Transverse colon (tissue), 4 donors: ENCODE measurements at regions not wholly inside any gene's neighbourhood (a gene's known extent, or its start where the extent isn't known, plus 50 kb on each side); places are given as distances from the start of the nearest gene placed in this dataset.

Experiments used
- DNase-seq: peaks from one replicate; pipeline ENCODE4 v3.0.0-alpha.2; 2019
- H3K27ac ChIP-seq, 4 donors: fragments of 200-600 bp; sonication (generic); 2 replicates each; pipeline ENCODE4 v1.5.1; 2016 to 2018; ENCODE audit warnings: inconsistent platforms in 4 of 4
- H3K27me3 ChIP-seq: fragments of 200-600 bp; sonication (generic); 2 replicates; pipeline ENCODE4 v1.5.1; 2017; ENCODE audit warnings: inconsistent platforms
- H3K36me3 ChIP-seq, 4 donors: fragments of 200-600 bp; sonication (generic); 2 replicates each; pipeline ENCODE4 v1.5.1; 2017 to 2019; ENCODE audit warnings: inconsistent platforms in 4 of 4
- H3K4me1 ChIP-seq, 4 donors: fragments of 200-600 bp; sonication (generic); 2 replicates each; pipeline ENCODE4 v1.5.1; 2017 to 2020; ENCODE audit warnings: inconsistent platforms in 4 of 4
- H3K4me3 ChIP-seq, 4 donors: fragments of 200-600 bp; sonication (generic); 1 replicate in 1 of 4; 2 replicates in 3 of 4; pipeline versions ENCODE4 v1.5.1 to v1.6.1; 2017 to 2019; ENCODE audit warnings: inconsistent platforms in 4 of 4
- H3K9me3 ChIP-seq, 2 donors: fragments of 200-600 bp; sonication (generic); 2 replicates each; pipeline ENCODE4 v1.5.1; 2017 to 2019; ENCODE audit warnings: inconsistent platforms in 2 of 2
- CTCF ChIP-seq, 5 experiments: fragments of 200-600 bp in 3 of 5; fragments of 450-650 bp in 2 of 5; sonication (generic) in 3 of 5; IDR thresholded peaks; 1 replicate in 2 of 5; 2 replicates in 3 of 5; pipeline ENCODE4 v1.5.1; 2016 to 2017; ENCODE audit warnings: antibody characterized with exemption in 5 of 5, inconsistent platforms in 3 of 5, mild to moderate bottlenecking in 2 of 5, moderate library complexity in 1 of 5
- EP300 ChIP-seq: sonication (generic); formaldehyde crosslinking; IDR thresholded peaks from one replicate; pipeline ENCODE4 v1.6.1; 2017; ENCODE audit warnings: antibody characterized with exemption, low read depth
- POLR2A ChIP-seq: fragments of 450-650 bp; IDR thresholded peaks from one replicate; pipeline ENCODE4 v1.6.1; 2016; ENCODE audit warnings: antibody characterized with exemption, mild to moderate bottlenecking, moderate library complexity
- POLR2AphosphoS5 ChIP-seq, 3 donors: sonication (generic); formaldehyde crosslinking; IDR thresholded peaks; one replicate each; pipeline ENCODE4 v1.6.1; 2016; ENCODE audit warnings: antibody characterized with exemption in 3 of 3
- WGBS, 2 donors: methylation state at CpG; one replicate each; pipeline ENCODE4 v1.1.5; 2018; ENCODE audit warnings: low coverage in 1 of 2; 5-methylcytosine and 5-hydroxymethylcytosine counted together
- in situ Hi-C, 4 donors: fragments of 200-750 bp; cut with MboI; loops; one replicate each; pipeline versions ENCODE4 v1.15.0 to v1.15.1; 2017; ENCODE audit warnings: low sequenced_read_pairs in 3 of 4, low pct_ligation_motif_present in 1 of 4, low pct_unique_long_range_greater_than_20kb in 1 of 4
- intact Hi-C: fragments of 100-400 bp; cut with DNase I; formaldehyde crosslinking; loops from one replicate; pipeline ENCODE4 v1.15.1; 2023; ENCODE audit warnings: low total_unique reads

GRCh38 chr1:80072563-80072962, 1066.0 kb upstream of the ADGRL4 start:
- Histone ChIP-seq H3K27me3 (no peaks in the 10 kb centered on the region), H3K36me3 (no peaks in the 10 kb centered on the region), H3K9me3 (no peaks in the 10 kb centered on the region), H3K4me3 (no peak overlapping the region), H3K4me1 (no peaks in the 10 kb centered on the region), H3K27ac (no peak overlapping the region)
- no peak for TF ChIP-seq CTCF (IDR thresholded peaks at IDR 0.05)
- TF ChIP-seq EP300: no peak
- no peak for TF ChIP-seq POLR2AphosphoS5 (IDR thresholded peaks at IDR 0.05)
- TF ChIP-seq POLR2A: no peak
- WGBS, 2 donors: 45 to 96% methylated on average over 2 of the region's 2 CpGs
- DNase-seq: no peak
- in situ Hi-C loops: no loop called here
- intact Hi-C loops: no loop called here

GRCh38 chr1:80066060-80066459, 1059.5 kb upstream of the ADGRL4 start:
- no peak for DNase-seq
- H3K27ac ChIP-seq: no peak overlapping the region
- 11 to 14% methylated on average over 2 of the region's 2 CpGs for WGBS, 2 donors
- H3K4me1 ChIP-seq: no peaks in the 10 kb centered on the region
- TF ChIP-seq CTCF (IDR thresholded peaks at IDR 0.05): no peak
- TF ChIP-seq POLR2A: no peak
- TF ChIP-seq EP300: no peak
- no peak for TF ChIP-seq POLR2AphosphoS5 (IDR thresholded peaks at IDR 0.05)
- in situ Hi-C loops (no loop called here), intact Hi-C loops (no loop called here)
- H3K36me3 ChIP-seq: no peaks in the 10 kb centered on the region
- H3K4me3 ChIP-seq: no peak overlapping the region
- H3K27me3 ChIP-seq: no peaks in the 10 kb centered on the region
- no peaks in the 10 kb centered on the region for H3K9me3 ChIP-seq

- H3K36me3 ChIP-seq: no peaks in the 10 kb centered on the region
- H3K4me3 ChIP-seq: no peak overlapping the region
- in situ Hi-C loops (no loop called here), intact Hi-C loops (no loop called here)
- H3K9me3 ChIP-seq: no peaks in the 10 kb centered on the region
- no peak for DNase-seq
- 50 to 63% methylated on average over 2 of the region's 2 CpGs for WGBS, 2 donors
- no peaks in the 10 kb centered on the region for H3K4me1 ChIP-seq
- TF ChIP-seq EP300 (no peak), CTCF (IDR thresholded peaks at IDR 0.05) (no peak), POLR2AphosphoS5 (IDR thresholded peaks at IDR 0.05) (no peak), POLR2A (no peak)
- no peaks in the 10 kb centered on the region for H3K27me3 ChIP-seq
- no peak overlapping the region for H3K27ac ChIP-seq
Observed at GRCh38 chr1:80064524-80064923, 1058.0 kb upstream of the ADGRL4 start.

GRCh38 chr1:80059940-80060339, 1053.4 kb upstream of the ADGRL4 start:
- H3K27ac ChIP-seq: no peak overlapping the region
- H3K9me3 ChIP-seq: peaks cover 0 to 3% of the 10 kb centered on the region in 2 donors
- no peaks in the 10 kb centered on the region for H3K27me3 ChIP-seq
- DNase-seq: no peak
- no peaks in the 10 kb centered on the region for H3K36me3 ChIP-seq
- WGBS, 2 donors: 49% methylated on average over 4 of the region's 4 CpGs; no CpG with 5 or more reads in 1 of the 2 donors
- TF ChIP-seq POLR2A (no peak), CTCF (IDR thresholded peaks at IDR 0.05) (no peak), POLR2AphosphoS5 (IDR thresholded peaks at IDR 0.05) (no peak), EP300 (no peak)
- no peak overlapping the region for H3K4me3 ChIP-seq
- no peaks in the 10 kb centered on the region for H3K4me1 ChIP-seq
- intact Hi-C loops: no loop called here
- in situ Hi-C loops: no loop called here
